D341Med (cell line): ENCODE measurements at regions not wholly inside any gene's neighbourhood (a gene's known extent, or its start where the extent isn't known, plus 50 kb on each side); places are given as distances from the start of the nearest gene placed in this dataset.

ENCODE experiments used
- DNase-seq: peaks from one replicate; pipeline ENCODE4 v3.0.0; 2012; ENCODE audit warnings: low spot score

GRCh38 chr5:165836046-165836445 is 2330.6 kb downstream of the MAT2B start:
- DNase-seq: no peak

- no peak for DNase-seq
Observed at GRCh38 chr5:165837286-165837685, 2331.9 kb downstream of the MAT2B start.

GRCh38 chr5:165844571-165844970 is 2339.2 kb downstream of the MAT2B start:
- no peak for DNase-seq

DNA sequence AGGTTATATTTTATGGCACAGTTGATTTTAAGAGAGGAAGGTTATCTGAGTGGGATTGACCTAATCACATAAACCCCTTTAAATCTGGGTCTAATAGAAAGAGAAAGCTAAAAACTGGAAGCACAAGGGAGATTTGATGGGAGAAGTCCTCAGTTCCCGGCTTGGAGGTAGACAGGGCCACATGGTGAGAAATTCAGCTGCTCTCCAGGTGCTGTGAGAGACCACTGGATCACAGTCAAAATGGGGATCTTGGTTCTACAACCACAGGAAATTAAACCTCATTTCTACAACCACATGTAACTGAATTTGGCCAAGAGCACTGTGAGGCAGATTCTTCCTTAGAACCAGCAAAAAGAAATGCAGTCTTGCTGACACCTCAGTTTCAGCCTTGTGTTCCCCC is 2352.7 kb downstream of the MAT2B start:
- no peak for DNase-seq

DNA sequence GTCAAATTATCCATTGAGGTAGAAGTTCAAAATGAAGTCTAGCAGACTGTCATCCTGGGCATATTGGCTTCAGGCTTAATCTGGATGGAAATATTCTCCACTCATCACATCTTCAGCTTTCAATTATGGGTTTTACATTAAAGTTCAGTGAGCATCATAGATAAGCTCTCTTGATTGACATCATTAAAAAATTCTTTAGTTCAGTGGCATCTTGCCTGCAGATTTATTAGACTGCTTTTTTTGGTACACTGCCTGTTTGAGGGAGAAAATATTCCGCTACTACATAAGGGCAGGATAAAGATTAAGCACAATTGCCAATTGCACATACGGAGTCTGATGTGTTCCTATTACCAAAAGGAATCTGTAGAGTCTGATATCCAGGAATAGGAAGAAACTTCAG is 2353.8 kb downstream of the MAT2B start:
- DNase-seq: no peak

DNA sequence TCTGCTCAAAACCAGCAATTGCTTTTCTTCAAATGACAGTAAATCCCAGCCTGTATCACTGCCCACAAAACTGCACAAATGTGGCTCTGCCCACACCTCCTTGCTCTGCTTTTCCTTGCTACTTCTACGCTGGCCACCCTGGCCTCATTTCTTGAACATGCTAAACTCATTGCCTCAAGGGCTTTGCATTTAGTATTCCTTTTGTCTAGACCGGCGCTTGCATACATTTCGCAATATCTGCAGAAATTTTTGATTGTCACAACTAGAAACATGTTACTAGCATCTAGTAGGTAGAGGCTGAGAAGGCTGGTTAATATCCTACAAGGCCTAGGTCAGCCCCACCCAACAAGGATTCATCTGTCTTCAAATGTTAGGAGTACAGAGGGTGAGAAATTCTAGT is 2357.8 kb downstream of the MAT2B start:
- DNase-seq: no peak

GRCh38 chr5:165871291-165871690 is 2365.9 kb downstream of the MAT2B start:
- DNase-seq: no peak

- DNase-seq: no peak
Observed at GRCh38 chr5:165874851-165875250, 2369.4 kb downstream of the MAT2B start.

GRCh38 chr5:165876538-165876937 is 2371.1 kb downstream of the MAT2B start:
- DNase-seq: no peak

GRCh38 chr5:165877475-165877874 is 2372.1 kb downstream of the MAT2B start:
- DNase-seq: no peak

DNA sequence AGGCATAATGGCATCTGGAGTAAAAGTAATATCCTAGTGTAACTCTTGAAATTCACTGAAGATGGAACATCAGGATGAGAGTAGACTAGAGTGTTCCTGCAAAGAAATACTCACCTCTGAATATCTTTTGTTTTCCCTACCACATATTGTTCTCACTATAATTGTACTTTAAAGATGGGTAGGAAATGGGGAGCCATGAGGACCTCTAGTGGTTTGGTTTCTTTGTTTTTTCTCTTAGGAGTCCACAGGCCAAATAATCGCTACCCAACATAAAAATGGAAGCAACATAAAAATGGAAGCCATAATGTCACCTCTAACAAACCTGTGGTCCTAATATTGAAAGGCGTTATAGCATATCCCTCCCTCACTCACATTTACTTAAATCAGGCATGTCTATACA is 2375.8 kb downstream of the MAT2B start:
- no peak for DNase-seq

GRCh38 chr5:165882099-165882498 is 2376.7 kb downstream of the MAT2B start:
- no peak for DNase-seq

DNA sequence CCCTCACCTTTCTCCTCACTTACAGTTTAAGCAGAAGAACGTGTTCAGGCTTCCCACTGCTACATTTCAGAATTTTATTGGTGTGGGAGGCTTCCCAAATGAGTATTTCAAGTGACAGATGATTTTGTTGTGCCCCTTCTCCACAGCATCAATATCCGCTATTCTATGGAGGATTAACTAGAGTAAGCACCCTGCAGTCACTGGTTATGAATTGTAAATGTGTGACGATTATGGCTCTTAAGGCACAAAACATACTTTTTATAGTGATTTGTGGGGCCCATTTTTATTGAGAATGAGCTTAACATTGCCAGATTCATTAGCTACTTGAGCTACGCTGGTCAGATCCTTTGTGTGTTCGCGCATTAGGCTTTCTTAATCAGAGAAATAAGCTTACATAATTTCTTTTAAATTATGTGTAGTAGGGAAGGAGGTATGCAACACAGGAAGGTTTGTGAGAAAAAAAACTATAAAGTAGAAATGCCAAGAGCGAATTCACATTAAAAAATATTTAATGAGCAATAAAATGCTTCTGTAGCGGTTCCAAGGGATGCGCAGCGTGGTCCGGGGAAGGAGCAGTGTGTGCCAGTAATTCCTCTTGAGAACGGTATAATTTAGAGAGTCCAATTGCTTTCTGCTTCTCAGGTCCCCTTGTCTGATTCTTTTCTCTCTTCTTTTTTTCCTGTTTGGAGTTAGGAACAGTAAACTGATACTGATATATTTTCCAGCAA is 2380.4 kb downstream of the MAT2B start:
- DNase-seq: no peak

DNA sequence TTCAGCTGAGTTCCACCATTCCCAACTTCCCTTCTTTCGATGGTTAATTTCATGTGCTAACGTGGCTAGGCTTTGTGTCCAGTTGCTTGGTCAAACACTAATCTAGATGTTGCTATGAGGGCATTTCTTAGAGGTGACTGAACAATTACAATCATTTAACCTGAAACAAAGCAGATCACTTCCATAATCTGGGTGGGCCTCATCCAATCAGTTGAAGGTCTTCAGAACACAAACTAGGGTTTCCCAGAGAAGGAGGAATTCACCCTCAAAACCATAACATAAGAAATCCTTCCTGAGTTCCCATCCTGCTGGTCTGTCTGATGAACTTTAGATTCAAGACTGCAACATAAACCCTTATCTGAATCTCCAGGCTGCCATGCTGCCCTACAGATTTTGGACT is 2381.7 kb downstream of the MAT2B start:
- DNase-seq: no peak

GRCh38 chr5:165892383-165892782 is 2387.0 kb downstream of the MAT2B start:
- no peak for DNase-seq

- DNase-seq: no peak
Observed at GRCh38 chr5:165894916-165895315, 2389.5 kb downstream of the MAT2B start.

GRCh38 chr5:165903835-165904234 is 2387.6 kb upstream of the WWC1 start:
- DNase-seq: no peak

DNA sequence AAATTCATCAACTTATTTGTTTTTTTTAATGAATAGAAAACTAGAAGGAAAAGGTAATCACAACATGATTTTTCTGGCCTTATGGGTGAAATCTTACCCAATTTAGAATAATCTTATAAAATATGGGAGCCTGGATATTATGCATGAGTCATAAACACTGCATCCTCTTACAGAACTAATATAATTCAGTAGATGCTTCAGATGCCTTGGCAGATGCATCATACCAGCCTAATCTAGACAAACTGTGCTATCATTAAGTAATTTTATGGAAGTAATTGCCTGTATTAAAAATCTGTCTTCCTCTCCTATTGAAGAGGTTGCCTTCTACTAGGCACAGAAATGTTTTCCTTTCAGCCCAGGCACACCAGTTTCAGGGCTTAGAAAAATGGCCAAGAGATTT is 2384.6 kb upstream of the WWC1 start:
- no peak for DNase-seq

DNA sequence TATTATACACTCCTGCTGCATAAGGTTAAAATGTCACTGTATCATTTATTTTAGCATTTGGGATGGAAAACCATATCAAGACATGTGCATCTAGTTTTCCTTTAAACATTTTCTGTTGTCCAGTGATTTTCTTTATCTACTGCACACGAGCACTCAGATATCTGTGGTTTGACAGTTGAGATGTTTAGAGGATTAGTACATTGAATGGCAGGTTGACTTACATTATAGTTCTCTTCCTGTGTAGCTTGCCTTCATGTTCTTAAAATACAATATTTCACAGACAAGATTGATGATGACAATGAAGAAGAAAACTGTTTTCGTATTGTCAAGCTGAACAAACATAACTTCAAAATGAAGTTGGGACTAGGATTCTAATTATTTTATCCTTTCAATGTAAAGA is 2378.4 kb upstream of the WWC1 start:
- no peak for DNase-seq

DNA sequence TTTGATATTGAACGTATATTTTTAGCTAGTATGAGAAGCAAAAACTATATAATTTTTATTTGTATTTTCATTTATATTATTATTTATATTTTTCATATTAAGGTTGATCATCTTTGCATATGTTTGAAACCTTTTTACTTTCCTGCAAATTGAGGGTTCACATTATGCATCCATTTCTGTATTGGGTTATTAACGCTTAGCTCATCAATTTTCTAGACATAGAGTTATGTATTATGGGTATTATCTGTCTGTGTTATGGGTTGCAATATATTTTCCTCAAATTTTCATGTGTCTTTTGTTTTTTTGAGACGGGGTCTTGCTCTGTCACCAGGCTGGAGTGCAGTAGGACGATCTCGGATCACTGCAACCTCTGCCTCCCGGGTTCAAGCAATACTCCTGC is 2377.0 kb upstream of the WWC1 start:
- no peak for DNase-seq

GRCh38 chr5:165919196-165919595 is 2372.2 kb upstream of the WWC1 start:
- DNase-seq: no peak

GRCh38 chr5:165920655-165921054 is 2370.8 kb upstream of the WWC1 start:
- DNase-seq: no peak

GRCh38 chr5:165928971-165929370 is 2362.5 kb upstream of the WWC1 start:
- DNase-seq: no peak

GRCh38 chr5:165940541-165940940 is 2350.9 kb upstream of the WWC1 start:
- DNase-seq: no peak

GRCh38 chr5:165956854-165957253 is 2334.6 kb upstream of the WWC1 start:
- no peak for DNase-seq
